HG02885 (cell line): ENCODE measurements at regions not wholly inside any gene's neighbourhood (a gene's known extent, or its start where the extent isn't known, plus 50 kb on each side); places are given as distances from the start of the nearest gene placed in this dataset.
A peak's percentile ranks its signal among the peaks of the same experiment; 100 is the strongest.

ENCODE experiments used
- ATAC-seq: cut with Tn5 transposase; IDR thresholded peaks from one replicate; pipeline ENCODE4 v1.9.1; 2021; ENCODE audit warnings: mild to moderate bottlenecking; ENCODE audit not compliant: unreplicated experiment, poor library complexity

DNA sequence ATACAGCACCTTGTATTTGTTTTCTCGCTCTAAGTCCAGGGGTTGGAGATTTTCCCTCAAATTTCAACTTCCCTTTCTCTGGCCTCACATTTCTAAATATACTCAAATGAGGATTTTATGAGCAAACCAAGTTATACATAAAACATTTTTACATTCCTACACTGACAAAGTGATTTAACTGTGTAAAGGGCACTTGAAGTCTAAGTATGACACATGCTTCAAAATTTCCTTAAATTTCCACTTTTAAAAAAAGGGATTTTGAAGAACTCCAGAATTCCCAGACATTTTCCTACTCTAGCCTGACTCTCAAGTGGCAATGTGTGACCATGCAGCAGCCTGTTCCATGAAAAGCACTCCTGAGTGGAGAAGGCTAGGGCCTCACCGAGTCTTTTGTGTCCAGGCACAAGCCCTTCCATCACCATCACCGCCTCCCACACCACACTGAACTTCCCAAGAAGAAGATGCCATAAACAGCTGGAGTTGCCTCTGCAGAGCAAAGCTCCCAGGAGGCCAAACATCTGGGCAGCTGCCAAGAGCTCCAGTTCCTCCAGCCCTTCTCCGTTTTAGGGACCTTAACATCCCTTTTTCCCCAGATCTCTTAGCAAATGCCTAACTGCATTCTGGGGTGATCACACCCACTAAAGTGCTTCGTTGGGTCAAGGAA, 68.9 kb downstream of the NCR2 start:
- no peak for ATAC-seq

DNA sequence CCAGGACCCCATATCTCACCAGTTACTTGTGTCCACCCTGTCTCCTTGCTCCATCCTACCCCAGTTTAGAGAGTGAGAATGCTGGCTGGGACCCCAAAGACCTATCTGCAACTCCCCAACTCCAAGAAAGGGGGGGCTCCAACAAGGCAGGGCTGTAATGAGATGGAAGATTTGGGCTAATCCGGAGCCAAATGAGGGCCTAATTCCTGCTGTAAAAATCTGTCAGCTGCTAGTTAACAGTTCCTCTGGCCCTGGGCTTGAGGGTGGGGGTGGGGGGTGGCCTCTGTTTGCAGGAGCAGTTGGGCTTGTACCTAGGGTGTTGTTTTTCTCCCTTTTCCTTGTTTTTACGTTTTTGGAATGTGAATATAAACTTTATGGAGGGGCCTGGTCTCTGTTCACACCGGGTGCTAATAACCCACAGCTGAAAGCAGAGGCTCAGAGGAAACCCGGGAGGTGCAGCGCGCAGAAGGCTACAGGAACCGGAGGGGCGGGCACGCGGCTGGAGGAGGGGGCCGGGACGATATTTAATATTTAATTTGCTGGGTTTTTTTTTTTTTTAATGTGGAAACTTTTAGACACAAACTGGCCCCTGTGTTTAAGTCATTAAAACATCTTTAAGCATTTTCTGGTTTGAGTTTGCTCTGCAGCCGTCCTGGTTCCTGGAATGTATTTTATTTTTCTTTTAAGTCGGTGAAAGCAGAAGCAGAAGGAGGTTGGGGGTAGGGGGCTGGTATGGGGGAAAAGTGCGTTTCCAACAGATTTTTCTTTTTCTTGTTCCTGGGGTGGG, 70.7 kb downstream of the NCR2 start:
- no peak for ATAC-seq

DNA sequence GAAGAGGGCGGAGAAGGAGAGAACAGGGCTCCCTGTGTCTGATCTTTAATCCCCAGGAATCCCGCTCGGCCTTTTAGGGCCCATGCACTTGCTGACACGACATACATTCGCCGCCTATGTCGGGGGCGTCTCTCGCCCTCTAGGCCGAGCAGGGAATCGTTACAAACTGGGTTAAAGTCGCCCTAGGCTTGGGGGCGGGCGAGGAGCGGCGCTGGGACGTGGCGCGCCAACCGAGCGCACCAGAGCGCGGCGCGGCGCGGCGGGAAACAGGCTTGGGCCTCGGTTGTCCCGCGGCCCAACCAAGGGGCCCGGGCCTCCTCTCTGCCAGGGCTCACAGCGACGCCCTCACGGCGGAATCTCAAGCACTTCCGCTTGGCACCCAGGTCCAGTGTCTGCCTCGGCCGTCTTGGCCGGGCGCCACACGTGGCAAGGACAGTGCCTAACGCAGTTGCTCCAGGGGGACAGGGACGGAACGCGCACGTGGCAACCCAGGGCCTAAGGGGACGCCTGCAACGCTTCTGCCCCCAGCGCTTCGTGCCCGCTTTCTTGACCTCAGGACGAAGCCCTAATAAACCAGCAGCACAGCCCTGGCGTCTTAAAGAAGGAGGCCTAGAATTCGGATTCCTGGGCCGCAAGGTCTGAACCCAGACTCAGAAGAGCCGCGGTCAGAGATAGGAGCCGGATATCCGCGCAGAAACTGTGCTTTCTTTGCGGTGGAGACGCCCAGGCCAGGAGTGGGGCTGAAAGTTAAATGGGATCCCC, 71.5 kb downstream of the NCR2 start:
- no peak for ATAC-seq

DNA sequence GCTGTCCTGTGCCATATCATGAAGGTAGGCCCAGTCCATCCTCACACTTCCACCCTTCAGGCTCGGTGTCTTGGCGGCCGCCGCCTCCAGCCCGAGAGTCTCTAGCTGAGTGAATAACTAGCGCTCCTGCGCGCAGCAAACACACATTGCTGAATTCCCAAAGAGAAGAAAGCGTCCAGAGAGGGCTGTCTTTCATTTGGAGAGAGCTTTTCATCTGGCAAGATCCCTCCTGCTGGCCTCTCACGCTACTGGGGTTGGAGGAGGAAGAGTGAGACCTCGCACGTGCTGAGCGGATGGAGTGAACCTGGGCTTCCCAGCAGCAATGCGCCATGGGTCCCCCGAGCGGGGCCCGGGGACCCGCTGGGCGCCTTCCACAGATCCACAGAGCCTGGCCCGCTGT, 73.2 kb downstream of the NCR2 start:
- ATAC-seq: no peak

DNA sequence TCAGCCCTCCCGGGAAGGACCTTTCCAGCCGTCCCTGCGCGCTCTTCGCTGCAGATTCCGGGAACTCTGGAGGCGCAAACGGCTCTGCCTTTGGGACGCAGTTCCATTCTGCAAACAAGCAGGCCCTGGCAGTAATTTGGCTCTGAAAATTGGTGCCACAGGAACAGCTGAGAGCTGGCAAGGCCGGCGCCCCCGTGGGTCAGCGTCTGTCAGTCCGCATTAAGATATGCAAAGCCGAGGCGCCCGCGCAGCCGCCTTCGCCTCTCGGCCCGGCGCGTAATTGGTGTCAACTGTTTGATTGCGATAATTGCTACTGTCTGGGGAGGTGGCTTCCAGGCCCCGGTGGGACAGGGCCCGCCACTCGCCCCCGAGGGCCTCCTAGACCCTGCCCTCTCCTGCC, 73.6 kb downstream of the NCR2 start:
- no peak for ATAC-seq

DNA sequence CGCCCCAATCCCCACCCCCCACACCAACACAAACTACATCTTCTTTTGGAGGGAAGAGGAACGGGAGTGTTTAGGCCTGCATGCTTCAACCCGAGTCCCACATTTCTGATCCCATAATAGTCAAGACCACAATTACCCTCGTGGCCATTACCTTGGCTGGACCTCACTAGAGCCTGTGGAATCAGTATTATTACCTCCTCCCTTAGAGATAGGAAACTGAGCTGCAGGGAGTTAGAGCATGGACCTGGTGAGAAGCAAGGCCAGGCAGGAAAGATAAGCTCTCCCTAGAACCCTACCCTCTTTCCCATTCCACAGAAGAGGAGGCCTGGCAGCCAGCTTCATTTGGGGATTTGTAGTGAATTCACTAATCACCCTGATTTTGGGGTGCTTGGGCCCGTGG, 74.1 kb downstream of the NCR2 start:
- ATAC-seq: no peak

DNA sequence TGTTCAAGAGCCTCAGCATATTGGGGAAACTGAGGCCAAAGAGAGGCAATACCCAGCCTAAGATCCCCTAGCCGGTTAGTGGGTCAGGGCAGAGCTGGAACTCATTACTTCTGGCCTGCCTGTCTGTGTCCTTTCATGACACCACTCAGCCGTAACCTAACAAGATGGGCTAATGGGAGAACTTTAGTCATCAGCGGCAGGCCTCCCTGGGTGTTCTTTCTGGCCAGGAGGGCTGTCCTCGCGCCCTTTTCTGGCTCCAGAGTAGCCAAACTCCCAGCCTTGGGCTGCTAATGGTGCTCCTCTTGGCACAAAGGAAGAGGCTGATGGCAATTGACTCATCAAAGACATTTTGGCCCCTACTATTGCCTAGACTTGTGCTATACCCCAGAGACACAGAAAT, 76.6 kb downstream of the NCR2 start:
- no peak for ATAC-seq

DNA sequence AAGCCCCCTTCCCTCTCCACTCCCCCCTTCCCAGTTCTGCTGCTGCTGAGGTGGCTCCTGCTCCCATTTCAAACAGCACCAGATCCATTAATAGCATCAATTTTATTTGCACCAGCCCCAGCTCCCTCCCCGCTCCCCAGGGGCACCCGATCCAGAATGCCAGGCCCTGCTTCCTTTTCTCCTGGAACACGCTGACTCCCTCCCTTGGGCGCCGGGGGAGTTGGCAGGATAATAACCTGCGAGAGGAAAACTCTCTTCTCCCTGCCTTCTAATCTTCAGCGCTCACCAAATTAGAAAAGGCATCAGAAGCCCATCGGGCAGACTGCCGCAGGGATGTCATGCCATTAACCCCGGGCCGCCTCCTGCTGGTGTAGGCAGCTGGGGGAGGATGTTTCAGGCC, 77.8 kb downstream of the NCR2 start:
- no peak for ATAC-seq

DNA sequence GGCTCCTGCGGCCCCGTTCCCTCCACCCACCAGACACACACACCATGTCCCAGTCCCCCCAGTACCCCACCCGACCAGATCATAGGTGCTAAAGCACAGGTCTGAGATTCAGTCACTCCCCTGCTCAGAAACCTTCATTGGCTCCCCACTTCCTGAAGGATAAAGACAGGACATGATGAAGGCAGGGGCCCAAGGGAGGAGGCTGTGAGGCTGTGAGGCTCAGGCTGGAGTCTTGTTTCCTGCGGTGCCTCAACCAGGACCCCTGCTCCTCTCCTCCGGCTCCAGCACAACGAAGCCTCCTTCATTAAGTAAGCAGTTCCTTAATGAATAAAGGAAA, 81.1 kb downstream of the NCR2 start:
- ATAC-seq: no peak

DNA sequence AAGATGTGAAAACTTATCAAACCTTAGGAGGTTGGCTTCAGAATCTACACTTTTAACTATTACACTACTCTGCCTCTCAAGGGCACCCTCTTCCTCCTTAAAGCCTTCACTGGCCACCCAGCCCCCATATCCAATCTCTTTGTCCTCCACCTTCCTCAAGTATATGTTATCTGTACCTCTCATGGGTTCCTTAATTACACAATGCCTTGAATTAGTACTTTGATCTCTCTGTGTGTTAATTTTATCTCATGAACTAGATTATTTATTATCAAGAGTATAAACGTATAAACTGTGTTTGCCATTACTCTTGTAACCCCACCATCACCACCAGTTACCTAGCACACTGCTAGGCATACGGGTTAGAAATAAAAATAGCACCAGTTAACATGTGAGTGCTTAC, 83.3 kb downstream of the NCR2 start:
- no peak for ATAC-seq

DNA sequence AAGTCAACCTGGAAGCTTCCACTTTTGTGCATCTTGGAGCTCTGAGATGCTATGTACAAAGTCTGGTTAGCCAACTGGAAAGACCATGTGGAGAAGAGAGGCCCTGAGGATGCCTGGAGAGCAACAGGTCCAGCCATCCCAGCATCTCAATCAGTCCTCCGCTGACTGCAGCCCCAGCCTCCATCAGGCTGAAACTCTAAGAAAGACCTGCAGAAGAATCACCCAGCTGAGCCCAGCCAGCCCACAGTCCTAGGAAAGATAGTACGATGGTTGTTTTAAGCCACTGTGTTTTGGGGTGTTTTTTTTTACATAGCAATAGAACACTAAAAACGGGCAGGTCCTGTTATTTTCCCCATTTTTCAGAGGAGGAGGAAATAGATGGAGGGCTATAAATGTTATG, 84.0 kb downstream of the NCR2 start:
- ATAC-seq: no peak

DNA sequence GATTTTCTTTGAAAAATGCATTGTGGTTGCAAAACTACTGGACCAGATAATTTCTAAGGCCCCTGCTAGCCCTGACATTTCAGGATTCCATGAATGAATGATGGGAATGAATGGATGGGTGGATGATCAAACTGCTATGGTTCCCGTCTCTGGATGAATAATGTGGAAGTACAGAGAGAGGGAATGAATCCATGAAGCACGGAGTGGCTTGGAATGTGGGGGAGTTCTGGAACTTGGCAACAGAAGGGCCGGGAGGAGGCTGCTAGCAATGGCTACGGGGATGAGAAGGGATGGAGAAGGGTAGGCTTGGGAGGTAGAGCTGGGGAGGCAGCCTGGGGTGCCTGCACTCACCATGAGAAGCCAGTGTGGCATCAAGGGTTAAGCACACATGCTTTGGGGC, 84.8 kb downstream of the NCR2 start:
- ATAC-seq: no peak

DNA sequence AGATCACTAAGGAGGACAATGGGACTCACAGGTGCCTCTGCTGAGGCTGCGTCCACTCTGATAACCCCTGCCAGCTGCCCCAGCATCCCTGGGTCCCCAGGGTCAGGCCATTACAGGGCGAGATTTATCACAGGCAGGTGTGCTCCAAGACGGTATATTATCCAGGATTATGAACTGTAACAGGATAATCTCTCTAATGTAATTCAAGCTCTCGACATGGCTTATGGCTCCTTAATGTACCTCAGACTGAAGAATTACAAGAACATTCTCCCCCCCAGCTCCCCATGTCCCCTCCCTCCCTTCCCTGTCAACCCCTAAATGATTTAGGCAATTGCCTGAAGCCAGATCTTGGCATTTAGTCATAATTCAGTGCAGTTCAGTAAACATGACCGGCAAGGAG, 86.8 kb downstream of the NCR2 start:
- no peak for ATAC-seq

DNA sequence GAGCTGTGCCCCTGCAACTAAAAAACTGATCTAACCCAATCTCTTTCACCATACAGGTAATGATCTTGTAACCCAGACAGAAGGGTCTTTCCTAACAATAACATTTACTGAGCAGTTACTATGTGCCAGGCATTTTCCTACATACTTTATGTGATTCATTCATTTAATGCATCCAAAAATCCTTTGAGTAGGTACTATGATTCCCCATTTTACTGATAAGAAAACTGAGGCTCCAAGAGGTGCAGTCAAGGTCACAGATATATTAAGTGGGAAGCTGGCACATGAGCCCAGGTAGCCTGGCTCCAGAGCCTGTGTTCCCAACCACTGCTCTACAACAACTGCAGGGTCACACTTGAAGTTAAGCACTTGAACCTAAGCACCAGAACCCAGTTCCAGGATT, 87.6 kb downstream of the NCR2 start:
- no peak for ATAC-seq

DNA sequence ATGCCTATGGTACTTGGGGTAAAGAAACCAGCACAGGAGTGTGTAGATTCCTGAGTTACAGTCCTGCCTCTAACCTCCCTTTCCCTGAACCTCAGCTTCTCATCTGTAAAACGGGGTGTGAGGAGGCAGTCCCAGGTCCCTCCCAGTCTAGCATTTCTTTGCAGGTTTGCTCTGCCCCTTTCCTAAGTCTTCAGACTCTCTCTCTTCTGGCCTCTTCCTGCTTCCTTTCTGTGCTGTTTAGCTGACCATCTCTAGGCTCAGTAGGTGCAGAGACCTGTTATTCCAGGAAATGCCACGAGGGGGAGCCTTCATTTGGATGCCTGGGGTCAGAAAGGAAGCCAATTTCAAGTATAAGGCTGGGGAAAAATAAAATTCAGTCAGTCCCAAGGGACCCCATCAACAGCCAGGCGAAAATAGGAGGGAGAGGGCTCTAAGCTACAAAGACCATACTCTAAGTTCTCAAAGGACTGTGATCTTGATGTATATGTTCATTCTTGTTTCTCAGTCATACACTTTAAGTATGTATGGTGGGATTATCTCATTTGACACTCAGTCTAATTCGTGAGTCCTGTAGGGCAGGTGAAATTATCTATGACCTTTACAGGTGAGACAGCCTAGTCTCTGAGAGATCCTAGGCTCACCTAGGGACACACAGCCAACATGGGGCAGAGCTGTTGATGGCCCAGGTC, 89.1 kb downstream of the NCR2 start:
- no peak for ATAC-seq

DNA sequence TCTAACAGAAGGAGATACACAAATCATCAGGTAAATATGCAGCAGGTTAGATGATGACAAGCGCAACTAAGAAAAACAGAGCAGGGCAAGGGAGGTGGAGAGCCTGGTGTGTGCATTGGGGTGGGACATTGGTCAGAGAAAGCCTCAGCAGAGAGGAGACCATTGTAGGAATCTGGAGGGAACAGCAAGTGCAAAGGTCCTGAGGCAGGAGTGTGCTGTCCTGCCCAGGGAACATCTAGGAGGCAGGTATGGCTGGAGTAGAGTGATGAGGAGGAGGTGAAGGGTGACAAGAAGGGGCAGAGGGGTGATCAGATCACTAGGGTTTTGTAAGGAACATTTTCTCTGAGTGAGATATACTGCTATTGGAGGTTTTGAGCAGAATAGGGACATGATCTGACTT, 90.1 kb downstream of the NCR2 start:
- no peak for ATAC-seq

DNA sequence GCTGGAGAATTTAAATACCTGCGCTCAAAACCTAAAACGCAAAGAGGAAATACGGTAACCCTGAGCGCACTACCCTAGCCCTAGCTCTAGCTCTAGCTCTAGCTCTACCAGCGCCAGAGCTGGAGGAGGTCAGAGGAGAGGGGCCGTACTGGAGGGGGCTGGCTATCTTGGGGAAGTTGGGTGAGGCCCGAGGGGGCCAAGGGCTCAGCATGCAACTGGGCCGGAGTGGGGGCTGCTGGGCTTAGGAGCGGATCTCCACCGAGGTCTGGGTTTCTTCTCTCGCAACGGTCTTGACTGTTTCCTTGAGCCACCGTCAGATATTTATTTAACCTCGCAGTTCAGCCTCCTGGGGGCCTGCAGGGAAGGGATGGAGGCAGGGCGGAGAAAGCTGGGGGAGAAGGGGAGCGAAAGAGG, 91.0 kb downstream of the NCR2 start:
- peak; percentile 31 for ATAC-seq

DNA sequence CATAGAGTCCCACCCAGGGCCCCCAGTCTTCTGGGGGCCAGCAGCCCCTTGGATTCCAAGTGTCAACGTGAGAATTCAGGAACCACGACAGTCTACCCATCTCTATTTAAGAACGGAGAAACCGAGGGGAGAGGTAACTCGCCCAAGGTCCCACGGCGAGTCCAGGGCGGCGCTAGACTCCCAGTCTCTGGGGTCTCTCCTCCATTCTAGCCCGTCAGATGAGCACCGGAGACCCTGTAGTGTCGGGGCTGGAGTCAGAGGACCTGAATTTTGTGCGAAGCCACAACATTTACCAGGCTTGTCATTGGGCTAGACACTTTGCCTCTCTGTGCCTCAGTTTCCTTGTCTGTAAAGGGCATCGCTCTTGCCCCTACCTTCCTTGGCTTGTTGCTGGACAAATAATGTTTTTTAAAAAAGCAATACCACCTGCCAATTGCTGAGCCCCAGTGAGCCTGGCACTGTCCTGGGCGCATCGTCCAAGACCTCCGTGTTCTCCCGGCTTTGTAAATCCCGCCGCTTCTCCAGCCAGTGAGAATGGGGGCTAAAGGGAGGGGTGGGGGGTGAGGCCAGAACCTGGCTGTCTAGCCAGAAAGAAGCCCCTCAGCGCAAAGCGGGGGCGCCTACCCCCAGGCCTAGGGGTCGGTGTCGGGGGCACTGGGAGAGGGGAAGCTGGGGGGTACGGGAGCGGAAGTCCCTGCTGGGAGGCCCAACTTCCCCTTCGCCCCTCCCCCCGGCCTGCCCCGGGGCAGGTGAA, 91.7 kb downstream of the NCR2 start:
- no peak for ATAC-seq

DNA sequence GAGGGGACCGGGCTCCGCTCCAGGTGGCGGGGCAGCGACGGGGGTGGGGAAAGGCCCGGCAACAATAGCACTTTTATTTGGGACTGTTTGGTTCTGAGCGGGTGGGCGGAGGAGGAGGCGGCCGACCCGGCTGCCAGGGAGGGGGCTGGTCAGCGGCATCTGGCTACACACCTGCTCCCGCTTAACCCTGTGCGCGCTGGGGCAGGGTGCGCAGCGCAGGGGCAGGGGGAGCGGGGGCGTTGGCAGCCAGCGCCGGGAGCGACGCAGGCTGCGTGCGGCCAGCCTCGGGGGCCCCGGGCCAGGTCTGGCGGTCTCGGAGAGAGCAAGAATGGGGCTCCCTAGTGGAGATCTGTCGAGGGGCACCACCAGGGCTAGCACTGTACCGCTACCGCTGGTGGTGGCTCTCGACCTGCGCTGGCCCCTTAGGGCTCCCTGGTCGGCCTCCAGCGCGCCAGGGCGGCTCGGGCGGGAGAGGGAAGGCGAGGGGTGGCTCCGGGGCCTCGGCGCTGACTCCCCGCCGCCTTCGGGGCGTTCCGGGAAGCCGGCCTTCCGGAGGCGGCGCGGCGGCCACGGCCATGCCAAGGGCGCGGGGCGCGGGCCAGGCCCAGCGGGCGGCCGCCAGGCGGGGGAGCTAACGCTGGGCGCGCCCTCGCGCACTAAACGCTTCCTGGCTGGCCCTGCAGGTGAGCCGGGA, 92.4 kb downstream of the NCR2 start:
- ATAC-seq: peak; percentile 36
